NT2/D1 (cell line): ENCODE measurements at regions not wholly inside any gene's neighbourhood (a gene's known extent, or its start where the extent isn't known, plus 50 kb on each side); places are given as distances from the start of the nearest gene placed in this dataset.

ENCODE experiments used
- SUZ12 ChIP-seq: IDR thresholded peaks from 2 replicates; pipeline ENCODE4 v1.6.1; 2011; ENCODE audit not compliant: insufficient read length, insufficient read depth; ENCODE audit errors: extremely low read depth
- YY1 ChIP-seq: IDR thresholded peaks from 2 replicates; pipeline ENCODE4 v1.6.1; 2011; ENCODE audit not compliant: insufficient read length, insufficient read depth
- ZNF274 ChIP-seq: IDR thresholded peaks from 2 replicates; pipeline ENCODE4 v1.6.1; 2011; ENCODE audit warnings: mild to moderate bottlenecking, low read depth, low read length

DNA sequence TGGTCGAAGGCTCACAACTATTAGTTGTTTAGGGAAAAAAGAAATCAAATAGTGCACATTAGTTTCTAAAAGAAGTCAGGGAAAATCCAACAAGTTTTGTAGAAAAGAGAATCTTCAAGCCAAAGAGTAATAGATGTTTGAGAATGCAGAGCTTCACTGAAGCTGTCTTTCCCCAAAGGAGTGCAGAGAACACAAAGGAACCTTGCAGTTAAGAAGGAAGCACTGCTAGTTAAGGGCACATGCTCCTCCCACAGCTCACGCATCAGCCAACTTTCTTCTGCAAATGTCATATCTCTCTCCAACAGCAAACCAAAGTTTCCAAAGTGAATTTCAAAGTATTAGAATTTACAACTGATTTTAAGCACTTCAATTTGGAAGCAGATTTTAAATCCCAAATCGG, 116.4 kb upstream of the FST start:
- no peak for TF ChIP-seq ZNF274
- no peak for TF ChIP-seq SUZ12
- no peak for TF ChIP-seq YY1
